Head of caudate nucleus (tissue), 42 donors: ENCODE measurements at regions not wholly inside any gene's neighbourhood (a gene's known extent, or its start where the extent isn't known, plus 50 kb on each side); places are given as distances from the start of the nearest gene placed in this dataset.
A peak's percentile ranks its signal among the peaks of the same experiment; 100 is the strongest.

ENCODE experiments used
- DNase-seq, 42 donors: peaks; one replicate each; pipeline versions ENCODE4 v3.0.0 to v3.0.0-alpha.2; 2020 to 2021; ENCODE audit warnings: mixed read lengths in 7 of 42
- intact Hi-C: fragments of 100-400 bp; cut with DNase I; formaldehyde crosslinking; loops from one replicate; pipeline ENCODE4 v1.15.0; 2022

DNA sequence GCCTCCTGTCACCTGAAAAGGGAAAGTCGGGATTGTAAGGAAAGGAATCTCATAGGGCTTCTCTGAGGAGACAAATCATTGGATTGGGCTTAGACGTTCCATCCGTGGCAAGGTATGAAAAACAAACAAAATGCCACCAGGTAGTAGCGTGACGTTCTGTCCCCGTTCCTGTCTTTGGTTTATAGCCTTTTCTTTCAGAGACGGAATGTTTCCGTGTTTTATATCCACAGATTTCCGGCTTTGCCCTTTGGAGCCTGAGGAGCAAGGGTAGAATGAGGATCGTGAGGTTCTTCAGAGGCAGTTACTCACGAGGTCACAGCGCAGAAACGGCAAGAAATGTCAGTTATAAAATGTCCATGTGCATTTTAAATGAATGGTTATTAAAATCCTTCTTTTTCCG, 118.3 kb downstream of the TMEM18 start:
- intact Hi-C loops: no loop called here
- DNase-seq: no peak

DNA sequence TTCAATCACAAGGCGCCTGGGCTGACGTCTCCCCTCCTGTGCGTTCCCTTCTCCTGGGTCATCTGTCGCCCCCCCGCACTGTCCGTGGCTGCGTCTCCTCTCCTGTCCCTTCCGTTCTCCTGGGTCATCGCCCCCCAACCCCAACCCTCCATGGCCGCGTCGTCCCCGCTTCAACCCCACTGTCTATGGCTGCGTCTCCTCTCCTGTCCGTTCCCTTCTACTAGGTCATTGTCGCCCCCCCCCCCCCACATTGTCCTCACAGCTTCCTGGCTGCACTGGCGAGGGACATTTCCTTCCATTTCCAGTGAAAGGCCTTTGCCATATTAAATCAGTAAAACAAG, 118.9 kb downstream of the TMEM18 start:
- no peak for DNase-seq
- intact Hi-C loops: no loop called here

- intact Hi-C loops: no loop called here
- DNase-seq: peak in 5 of 42 donors; percentile 15 to 54 (median 29)
Measured at GRCh38 chr2:557635-558301, 119.4 kb downstream of the TMEM18 start.

- DNase-seq: no peak
- intact Hi-C loops: no loop called here
Measured at GRCh38 chr2:556485-556884, 120.7 kb downstream of the TMEM18 start.

GRCh38 chr2:555164-555922, 121.9 kb downstream of the TMEM18 start:
- DNase-seq: no peak

DNA sequence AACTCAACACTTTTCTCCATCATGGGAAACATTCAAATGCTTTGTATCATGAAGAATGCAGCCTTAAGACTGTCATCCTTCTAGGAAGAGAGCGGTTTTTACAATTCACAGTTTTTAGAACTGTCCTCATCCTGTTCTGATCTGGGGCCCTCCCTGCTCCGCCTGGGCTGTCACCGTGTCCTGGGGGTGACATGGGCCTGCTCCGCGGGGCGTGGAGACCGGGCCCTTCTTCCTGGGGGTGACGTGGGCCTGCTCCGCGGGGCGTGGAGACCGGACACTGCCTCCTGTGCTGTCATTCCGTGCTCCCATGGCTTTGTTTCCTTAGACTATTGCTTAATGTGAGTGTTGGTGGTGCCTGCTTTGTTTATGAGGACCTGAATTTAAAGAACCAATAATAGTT, 122.8 kb downstream of the TMEM18 start:
- intact Hi-C loops: no loop called here
- no peak for DNase-seq

More at GRCh38 chr2:555164-555922, 121.9 kb downstream of the TMEM18 start:
- intact Hi-C loops: no loop called here

GRCh38 chr2:552906-553305, 124.3 kb downstream of the TMEM18 start:
- intact Hi-C loops: no loop called here
- DNase-seq: no peak

DNA sequence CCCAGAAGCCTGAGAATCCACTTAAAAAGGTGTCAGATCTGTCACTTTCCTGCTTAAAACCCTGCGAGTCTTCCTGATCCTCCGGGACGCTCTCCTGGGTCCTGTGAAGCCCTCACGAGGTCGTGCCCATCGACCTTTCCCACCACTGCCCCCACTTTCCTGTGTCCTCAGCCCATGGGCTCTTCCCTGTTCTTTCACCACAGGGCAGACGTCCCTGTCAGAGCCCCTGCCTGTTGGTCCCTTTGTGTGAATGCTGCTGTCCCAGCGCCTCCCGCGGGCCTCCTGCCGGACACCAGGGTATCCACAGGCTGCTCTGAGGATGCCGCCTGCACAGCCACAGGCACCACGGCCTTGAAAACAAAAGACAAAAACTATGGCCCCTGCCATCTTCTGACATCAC, 125.6 kb downstream of the TMEM18 start:
- intact Hi-C loops: no loop called here
- DNase-seq: no peak

DNA sequence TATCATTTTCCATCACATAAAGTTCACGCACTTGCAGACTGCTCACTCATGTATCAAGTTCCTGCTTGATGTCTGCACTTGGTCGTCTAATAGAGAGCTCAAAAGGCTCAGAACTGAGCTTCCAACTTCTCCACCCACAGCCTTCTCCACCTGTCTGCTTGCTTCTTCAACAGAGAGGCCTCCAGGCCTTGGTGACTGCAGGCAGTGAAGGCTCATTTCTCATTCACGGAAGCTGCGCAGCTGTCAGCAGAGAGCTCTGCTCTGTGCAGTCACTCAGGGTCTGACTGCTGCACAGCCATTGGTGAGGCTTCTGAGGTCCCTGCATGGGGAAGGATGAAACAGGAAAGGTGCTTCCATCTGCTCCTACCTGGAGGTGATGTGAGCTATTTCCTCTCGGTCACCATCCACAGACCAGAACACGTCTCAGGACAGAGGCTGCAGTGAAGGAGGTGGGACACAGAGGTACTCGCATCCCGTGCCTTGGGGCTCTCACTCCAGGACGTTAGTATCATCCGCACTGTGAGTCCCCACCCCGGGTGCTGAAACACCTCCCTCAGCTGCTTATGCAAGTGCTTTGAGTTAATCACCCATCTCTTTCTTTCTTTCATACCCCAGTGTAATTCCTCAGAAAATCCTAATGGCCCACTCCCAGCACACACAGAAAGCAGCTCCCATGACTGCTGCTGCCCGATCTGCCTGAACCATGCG, 126.2 kb downstream of the TMEM18 start:
- intact Hi-C loops: no loop called here
- peak in 9 of 42 donors; percentile 11 to 60 (median 34) for DNase-seq

DNA sequence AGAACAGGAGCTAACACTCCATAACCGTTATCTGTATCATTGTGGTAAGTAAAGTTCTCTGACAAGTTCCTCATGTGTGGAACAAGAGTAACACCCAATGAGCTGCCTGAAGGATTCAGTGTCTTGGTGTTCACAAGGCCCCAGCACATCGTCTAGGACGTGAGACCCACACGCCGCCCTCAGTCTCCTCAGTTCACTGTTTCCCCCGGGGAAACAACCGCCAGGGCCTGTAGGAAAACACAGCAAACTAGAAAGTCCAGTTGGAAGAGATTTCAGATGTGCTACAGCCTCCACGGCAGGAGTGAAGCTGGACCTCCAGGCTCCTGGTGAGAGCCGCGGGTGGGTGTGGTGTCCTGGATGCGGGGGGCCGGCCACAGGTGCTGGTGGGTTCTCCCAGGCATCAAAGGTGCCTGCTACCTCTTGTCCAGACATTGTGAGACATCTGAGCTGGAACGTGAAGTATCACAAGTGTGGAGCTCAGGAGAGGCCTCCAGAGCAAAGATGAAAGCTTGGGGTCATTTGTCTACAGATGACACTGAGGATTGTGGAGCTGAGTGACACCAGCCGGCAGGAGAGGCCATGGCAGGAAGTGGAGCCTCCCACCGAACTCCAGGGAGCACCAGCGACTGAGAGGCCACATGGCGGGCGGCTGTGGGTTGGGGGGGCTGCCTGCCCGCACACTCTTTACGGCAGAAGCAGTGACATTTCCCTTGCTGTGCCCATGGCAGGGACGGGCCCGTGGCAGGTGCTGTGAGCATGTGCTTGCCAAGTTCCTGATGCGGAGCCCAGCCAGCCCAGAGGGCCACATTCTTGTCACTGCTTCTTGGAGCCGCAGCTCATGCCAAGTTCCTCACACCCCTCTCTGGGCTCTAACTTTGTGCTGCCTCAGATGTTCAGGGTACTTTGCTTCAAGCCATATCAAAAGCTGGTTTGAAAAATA, 131.2 kb downstream of the TMEM18 start:
- intact Hi-C loops: no loop called here
- no peak for DNase-seq

DNA sequence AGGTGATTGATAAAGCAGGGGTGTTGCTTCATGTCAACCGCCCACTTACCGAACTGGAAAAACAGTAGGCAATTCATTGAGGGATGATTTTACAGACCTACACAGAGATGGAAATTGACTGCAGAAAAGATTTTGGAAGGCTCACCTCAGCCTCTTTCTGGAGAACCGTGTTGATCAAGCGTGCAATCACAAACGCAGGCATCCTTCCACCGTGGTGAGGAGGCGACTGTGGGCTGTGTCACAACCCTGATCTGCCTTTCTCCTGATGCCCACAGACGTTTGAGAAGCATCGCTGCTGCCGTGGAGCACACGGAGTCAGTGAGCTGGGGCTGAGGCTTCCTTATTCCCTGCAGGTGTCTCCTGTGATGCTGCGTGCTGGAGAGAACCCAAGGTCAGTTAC, 132.0 kb downstream of the TMEM18 start:
- intact Hi-C loops: no loop called here

DNA sequence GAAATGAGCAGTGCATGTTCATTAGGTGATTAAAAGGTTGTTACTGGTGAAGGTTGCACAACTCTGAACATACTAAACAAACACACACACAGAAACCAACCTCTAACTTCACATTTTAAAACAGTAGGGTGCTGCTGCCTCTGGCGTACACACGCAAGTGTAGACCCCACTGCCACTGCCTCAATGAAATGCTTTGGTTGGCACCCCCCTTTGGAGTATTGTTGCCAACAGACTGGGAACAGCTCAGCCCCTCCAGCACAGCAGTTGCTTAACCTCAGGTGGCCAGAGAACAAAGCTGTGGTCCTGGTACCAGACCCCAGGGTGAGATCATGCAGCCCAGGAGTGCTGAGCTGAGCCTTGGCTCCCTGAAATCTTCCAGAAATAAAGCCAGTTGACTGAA, 138.6 kb downstream of the TMEM18 start:
- intact Hi-C loops: no loop called here
- no peak for DNase-seq

More for the DNA sequence above, 132.0 kb downstream of the TMEM18 start:
- peak in 29 of 42 donors; percentile 13 to 78 (median 42) for DNase-seq

DNA sequence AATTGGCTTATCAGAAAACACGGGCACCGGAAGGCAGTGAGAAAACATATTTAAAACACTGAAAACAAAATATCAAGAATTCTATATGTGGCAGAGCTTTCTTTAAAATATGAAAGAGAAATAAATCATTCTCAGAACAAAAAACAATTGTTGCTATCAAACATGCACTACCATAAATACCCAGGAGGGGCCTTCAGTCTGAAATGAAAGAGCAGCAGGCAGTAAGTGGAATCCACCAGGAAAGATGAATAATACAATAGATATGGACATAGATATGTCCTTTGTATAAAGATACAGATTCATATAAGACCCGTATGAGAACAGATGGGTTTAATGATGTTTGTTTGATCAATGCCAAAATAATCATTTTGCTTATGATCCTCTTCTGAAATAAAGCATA, 142.0 kb downstream of the TMEM18 start:
- no peak for DNase-seq
- intact Hi-C loops: no loop called here

- no peak for DNase-seq
- intact Hi-C loops: no loop called here
Measured at GRCh38 chr2:529852-530251, 147.4 kb downstream of the TMEM18 start.

DNA sequence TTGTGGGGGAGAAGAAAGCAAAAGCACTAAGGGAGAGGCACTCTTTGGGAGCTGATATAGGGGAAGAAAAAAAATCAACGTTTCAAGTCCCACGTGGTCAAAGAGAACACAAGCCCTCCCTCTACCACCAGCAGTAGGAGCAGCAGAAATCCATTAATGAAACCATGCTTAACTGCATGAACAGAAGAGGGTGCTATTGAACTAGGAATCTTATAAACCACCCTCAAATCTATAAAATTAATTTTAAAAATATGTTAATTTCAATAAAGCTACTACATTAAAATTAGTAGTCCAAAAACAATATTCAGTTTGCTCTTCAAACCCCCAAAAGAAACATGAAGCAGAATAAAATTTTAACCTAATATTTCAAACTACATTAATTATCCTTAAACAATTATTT, 147.8 kb downstream of the TMEM18 start:
- intact Hi-C loops: no loop called here
- no peak for DNase-seq

- intact Hi-C loops: no loop called here
- DNase-seq: no peak
Measured at GRCh38 chr2:527581-527980, 149.6 kb downstream of the TMEM18 start.

- intact Hi-C loops: no loop called here
- DNase-seq: no peak
Measured at GRCh38 chr2:526918-527317, 150.3 kb downstream of the TMEM18 start.

DNA sequence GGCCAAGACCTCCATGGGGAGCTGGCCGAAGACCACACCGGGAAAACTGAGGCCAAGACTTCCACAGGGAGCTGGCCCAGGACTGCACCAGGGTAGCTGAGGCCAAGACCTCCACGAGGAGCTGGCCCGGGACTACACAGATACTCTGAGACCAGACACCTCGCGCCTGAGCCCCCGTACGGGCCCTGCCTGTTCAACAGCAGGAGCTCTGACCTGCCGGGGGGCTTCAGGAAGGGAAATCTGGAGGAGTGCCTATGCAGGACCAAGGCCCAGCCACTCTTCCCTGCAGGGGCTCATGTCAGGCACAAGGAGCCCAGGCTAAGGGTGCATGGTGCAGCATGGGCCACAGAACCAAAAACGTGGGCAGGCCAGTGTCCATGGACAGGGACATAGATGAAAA, 151.6 kb downstream of the TMEM18 start:
- no peak for DNase-seq
- intact Hi-C loops: no loop called here

- DNase-seq: no peak
- intact Hi-C loops: no loop called here
Measured at GRCh38 chr2:525021-525420, 152.2 kb downstream of the TMEM18 start.
